A549 (cell line): ENCODE measurements at regions not wholly inside any gene's neighbourhood (a gene's known extent, or its start where the extent isn't known, plus 50 kb on each side); places are given as distances from the start of the nearest gene placed in this dataset.

Source experiments
- ATAC-seq, 2 experiments: fragments of 200-7000 bp in 1 of 2; fragments of >200 bp in 1 of 2; cut with Nextera tagmentation in 1 of 2; cut with Tn5 transposase in 1 of 2; 3 replicates each; pipeline versions ENCODE4 v1.8.0 to v1.9.1; 2018 to 2020; ENCODE audit warnings: mild to moderate bottlenecking in 1 of 2, moderate library complexity in 1 of 2
- CTCF ChIA-PET: fragments of 300-600 bp; sonication (Branson Sonifier 250); formaldehyde crosslinking; extraction: SDS; loops from one replicate; lab custom pipeline; 2021; ENCODE audit warnings: antibody characterized with exemption, inconsistent platforms; lab: Yijun Ruan, JAX
- POLR2A ChIA-PET: fragments of 350-600 bp; formaldehyde crosslinking; extraction: SDS; loops from one replicate; lab custom pipeline; 2021; ENCODE audit warnings: antibody characterized with exemption, inconsistent platforms; lab: Yijun Ruan, JAX
- DNase-seq, 2 experiments: peaks; one replicate each; pipeline versions ENCODE4 v3.0.0 to v3.0.0-alpha.2; 2011 to 2016; ENCODE audit warnings: low read depth in 1 of 2, low spot score in 1 of 2
- FAIRE-seq: peaks from 2 replicates; lab custom pipeline; 2011; peaks lifted over from hg19 to GRCh38; lab: Jason Lieb, UNC
- H3K27ac ChIP-seq, 2 experiments: fragments of >200 bp; sonication (Bioruptor Twin); formaldehyde crosslinking; 3 replicates each; pipeline ENCODE4 v1.5.1; 2016 to 2017
- H3K4me1 ChIP-seq: fragments of >200 bp; sonication (Bioruptor Twin); formaldehyde crosslinking; 3 replicates; pipeline ENCODE4 v1.6.1; 2016
- H3K4me2 ChIP-seq: fragments of >200 bp; sonication (Bioruptor Twin); formaldehyde crosslinking; 3 replicates; pipeline ENCODE4 v1.6.1; 2016
- H3K4me3 ChIP-seq: fragments of >200 bp; sonication (Bioruptor Twin); formaldehyde crosslinking; 3 replicates; pipeline ENCODE4 v1.5.1; 2016
- H3K9me3 ChIP-seq: fragments of >200 bp; sonication (Bioruptor Twin); formaldehyde crosslinking; 3 replicates; pipeline ENCODE4 v1.6.1; 2016
- ATOH8 ChIP-seq: fragments of 250-450 bp; sonication (Bioruptor Pico); IDR thresholded peaks from 2 replicates; pipeline ENCODE4 v1.5.0; 2020; ENCODE audit warnings: low read depth, mild to moderate bottlenecking, moderate library complexity
- CTCF ChIP-seq: fragments of >200 bp; sonication (Bioruptor Twin); formaldehyde crosslinking; IDR thresholded peaks from 3 replicates; pipeline ENCODE4 v1.5.1; 2016
- EHMT2 ChIP-seq: fragments of 200-600 bp; sonication (generic); IDR thresholded peaks from 2 replicates; pipeline ENCODE4 v1.6.1; 2016; ENCODE audit warnings: antibody characterized with exemption, low read depth, mild to moderate bottlenecking, moderate library complexity
- ELK1 ChIP-seq: fragments of 150-350 bp; IDR thresholded peaks from 2 replicates; pipeline ENCODE4 v1.6.1; 2014; ENCODE audit warnings: low read depth, mild to moderate bottlenecking, low read length
- FOSL2 ChIP-seq, 2 experiments: fragments of 450-650 bp in 1 of 2; fragments of >200 bp in 1 of 2; sonication (Bioruptor Twin) in 1 of 2; formaldehyde crosslinking; IDR thresholded peaks; 2 replicates each; pipeline versions ENCODE4 v1.5.0 to v1.6.1; 2016 to 2020; ENCODE audit warnings: mild to moderate bottlenecking in 1 of 2, moderate library complexity in 1 of 2
- HDAC2 ChIP-seq: fragments of 200-600 bp; sonication (generic); IDR thresholded peaks from 2 replicates; pipeline ENCODE4 v1.6.1; 2016
- HEYL ChIP-seq: fragments of 250-450 bp; sonication (Bioruptor Pico); IDR thresholded peaks from 2 replicates; pipeline ENCODE4 v1.8.0; 2021; ENCODE audit warnings: mild to moderate bottlenecking, moderate library complexity
- HMGXB4 ChIP-seq: fragments of 250-450 bp; sonication (Bioruptor Pico); IDR thresholded peaks from 2 replicates; pipeline ENCODE4 v1.5.0; 2021; ENCODE audit warnings: mild to moderate bottlenecking, moderate library complexity, borderline replicate concordance
- HOXB13 ChIP-seq: fragments of 250-450 bp; sonication (Bioruptor Pico); IDR thresholded peaks from 2 replicates; pipeline ENCODE4 v1.5.0; 2020; ENCODE audit warnings: low read depth, mild to moderate bottlenecking, moderate library complexity
- JUN ChIP-seq, 2 experiments: fragments of >200 bp; sonication (Bioruptor Twin); formaldehyde crosslinking; IDR thresholded peaks; 2 replicates in 1 of 2; 3 replicates in 1 of 2; pipeline ENCODE4 v1.6.1; 2016 to 2017
- KDM1A ChIP-seq: fragments of 200-600 bp; sonication (generic); IDR thresholded peaks from 2 replicates; pipeline ENCODE4 v1.6.1; 2016; ENCODE audit warnings: low read depth, mild to moderate bottlenecking
- POLR2AphosphoS2 ChIP-seq: conservative IDR thresholded peaks from 2 replicates; pipeline ENCODE4 v1.6.1; 2012; ENCODE audit warnings: low read length, improper control_type of control experiment, inconsistent platforms
- RFX5 ChIP-seq: fragments of 450-650 bp; IDR thresholded peaks from 2 replicates; pipeline ENCODE4 v1.7.1; 2014; ENCODE audit warnings: antibody characterized with exemption, mild to moderate bottlenecking, moderate library complexity
- RNF2 ChIP-seq: fragments of 200-600 bp; sonication (generic); IDR thresholded peaks from 2 replicates; pipeline ENCODE4 v1.6.1; 2016; ENCODE audit warnings: low read depth, mild to moderate bottlenecking, antibody characterized with exemption, moderate library complexity, borderline replicate concordance
- USF2 ChIP-seq: fragments of 450-650 bp; IDR thresholded peaks from 2 replicates; pipeline ENCODE4 v1.6.1; 2014; ENCODE audit warnings: antibody characterized with exemption
- ZSCAN20 ChIP-seq: fragments of 250-450 bp; sonication (Bioruptor Pico); IDR thresholded peaks from 2 replicates; pipeline ENCODE4 v1.8.0; 2022; ENCODE audit warnings: mild to moderate bottlenecking, moderate library complexity
- WGBS: methylation state at CpG from one replicate; pipeline ENCODE4 v1.1.6; 2017; ENCODE audit errors: missing lambda C conversion rate; 5-methylcytosine and 5-hydroxymethylcytosine counted together

- DNase-seq (no peak), FAIRE-seq (no peak), ATAC-seq (no peak)
- WGBS: 78% methylated on average over 7 of the region's 7 CpGs
- Histone ChIP-seq H3K4me2 (no peak overlapping the region), H3K9me3 (no peaks in the 10 kb centered on the region), H3K27ac (no peak overlapping the region), H3K4me3 (no peak overlapping the region), H3K4me1 (peaks cover 11% of the 10 kb centered on the region)
- POLR2A ChIA-PET: no interaction called here
- TF ChIP-seq JUN (IDR thresholded peaks at IDR 0.05) (no peak), HEYL (CRISPR knock-in tag) (no peak), HMGXB4 (CRISPR knock-in tag) (no peak), ELK1 (no peak), ZSCAN20 (no peak), RFX5 (no peak), RNF2 (no peak), KDM1A (no peak), EHMT2 (no peak), POLR2AphosphoS2 (no peak), ATOH8 (CRISPR knock-in tag) (no peak), CTCF (no peak), FOSL2 (IDR thresholded peaks at IDR 0.05) (no peak), FOSL2 (CRISPR knock-in tag; IDR thresholded peaks at IDR 0.05) (no peak), HDAC2 (no peak), HOXB13 (CRISPR knock-in tag) (no peak)
- CTCF ChIA-PET: interaction anchor here (1.8 kb wide), 1 partner anchor 23 kb away, joined by 5 read pairs; no protein-coding TSS in a partner anchor
Measured at GRCh38 chr1:228807904-228808605, 72.8 kb downstream of the RHOU start.

- WGBS: 88% methylated on average over 7 of the region's 7 CpGs
- ATAC-seq: peak; percentile 56 to 71; a peak in 4 of 6 replicates
- H3K4me1 ChIP-seq: peaks cover 11% of the 10 kb centered on the region
- TF ChIP-seq USF2 (0 out of 2 replicates have a peak, but pooled peaks have one; percentile 24), ELK1 (no peak)
- H3K27ac ChIP-seq: peak overlapping the region in 1 of 2 experiments; percentile 47; a peak in 4 of 6 replicates
- H3K4me3 ChIP-seq: no peak overlapping the region
- DNase-seq: peak in 1 of 2 experiments; percentile 32
- H3K4me2 ChIP-seq: peak overlapping the region; percentile 12
- POLR2A ChIA-PET: no interaction called here
- H3K9me3 ChIP-seq: no peaks in the 10 kb centered on the region
- no peak for FAIRE-seq
- CTCF ChIA-PET: no interaction called here
Measured at GRCh38 chr1:228809621-228810394, 74.5 kb downstream of the RHOU start.
